Loucy (cell line): ENCODE measurements at regions not wholly inside any gene's neighbourhood (a gene's known extent, or its start where the extent isn't known, plus 50 kb on each side); places are given as distances from the start of the nearest gene placed in this dataset.

Experiments
- H2AFZ ChIP-seq: fragments of 200-600 bp; sonication (generic); 2 replicates; pipeline ENCODE4 v1.6.0; 2016; ENCODE audit warnings: antibody characterized with exemption, mild to moderate bottlenecking, low read length, moderate library complexity
- H3F3A ChIP-seq: fragments of 200-600 bp; 2 replicates; pipeline ENCODE4 v1.6.0; 2016; ENCODE audit warnings: antibody characterized with exemption, low read depth, mild to moderate bottlenecking
- H3K27me3 ChIP-seq: fragments of 200-600 bp; sonication (generic); 2 replicates; pipeline ENCODE4 v1.6.1; 2014; ENCODE audit warnings: low read length, mild to moderate bottlenecking; ENCODE audit not compliant: insufficient read depth, poor library complexity, severe bottlenecking
- H3K36me3 ChIP-seq: fragments of 200-600 bp; sonication (generic); 2 replicates; pipeline ENCODE4 v1.6.1; 2016; ENCODE audit warnings: low read length; ENCODE audit not compliant: insufficient read depth
- H3K4me1 ChIP-seq: fragments of 200-600 bp; sonication (generic); 2 replicates; pipeline ENCODE4 v1.5.1; 2014; ENCODE audit warnings: low read length, mild to moderate bottlenecking; ENCODE audit not compliant: insufficient read depth, poor library complexity, severe bottlenecking
- H3K4me2 ChIP-seq: fragments of 200-600 bp; sonication (generic); 2 replicates; pipeline ENCODE4 v1.6.0; 2014; ENCODE audit warnings: antibody characterized with exemption, low read length, low read depth, mild to moderate bottlenecking; ENCODE audit not compliant: poor library complexity, severe bottlenecking
- H3K4me3 ChIP-seq: fragments of 200-600 bp; sonication (generic); 2 replicates; pipeline ENCODE4 v1.5.1; 2014; ENCODE audit warnings: low read length, mild to moderate bottlenecking, mixed read lengths; ENCODE audit not compliant: poor library complexity, severe bottlenecking
- H3K79me2 ChIP-seq: fragments of 200-600 bp; sonication (generic); 2 replicates; pipeline ENCODE4 v1.6.1; 2014; ENCODE audit warnings: low read length; ENCODE audit not compliant: insufficient read depth
- H3K9ac ChIP-seq: fragments of 200-600 bp; sonication (generic); 2 replicates; pipeline ENCODE4 v1.6.0; 2014; ENCODE audit warnings: mild to moderate bottlenecking, low read depth, low read length, moderate library complexity; ENCODE audit not compliant: poor library complexity, severe bottlenecking
- H3K9me2 ChIP-seq: fragments of 200-600 bp; sonication (generic); replicated peaks from 2 replicates; pipeline ENCODE4 v1.6.1; 2016; ENCODE audit warnings: low read depth, low read length, mixed read lengths
- H3K9me3 ChIP-seq: fragments of 200-600 bp; sonication (generic); 2 replicates; pipeline ENCODE4 v1.6.1; 2014; ENCODE audit warnings: mild to moderate bottlenecking, antibody characterized with exemption, low read length, low read depth; ENCODE audit not compliant: insufficient read depth
- H4K20me1 ChIP-seq: fragments of 200-600 bp; sonication (generic); 2 replicates; pipeline ENCODE4 v1.6.0; 2014; ENCODE audit warnings: antibody characterized with exemption, low read length, mild to moderate bottlenecking; ENCODE audit not compliant: insufficient read depth, poor library complexity, severe bottlenecking
- EZH2phosphoT487 ChIP-seq: fragments of 200-600 bp; IDR thresholded peaks from 2 replicates; pipeline ENCODE4 v1.6.1; 2018; ENCODE audit warnings: antibody characterized with exemption, mild to moderate bottlenecking, moderate library complexity, borderline replicate concordance
- TF ChIP-seq, protein P1 (sequence below): fragments of 200-600 bp; sonication (generic); conservative IDR thresholded peaks from 2 replicates; pipeline ENCODE4 v1.5.1; 2014; ENCODE audit warnings: mild to moderate bottlenecking, antibody characterized with exemption, low read length

DNA sequence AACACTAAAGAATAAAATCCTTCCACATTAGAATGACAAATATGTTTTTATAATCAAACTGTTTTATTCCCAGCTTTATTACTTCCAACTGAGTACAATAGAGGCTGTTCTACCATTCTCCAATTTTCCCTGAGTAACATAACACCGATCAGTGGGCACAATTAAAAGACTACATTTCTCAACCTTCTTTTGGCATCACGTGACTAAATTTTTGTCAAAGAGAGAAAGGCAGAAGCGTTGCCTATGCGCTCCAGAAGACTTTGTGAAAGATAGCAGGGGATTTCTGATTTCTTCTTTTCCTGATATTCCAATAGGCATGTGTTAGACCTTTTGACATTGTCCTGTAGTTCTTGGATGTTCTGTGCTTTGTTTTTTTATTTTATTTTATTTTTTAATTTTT, 1705.6 kb upstream of the PCDH7 start:
- TF ChIP-seq EZH2phosphoT487, result no peak
- TF ChIP-seq, protein P1, sequence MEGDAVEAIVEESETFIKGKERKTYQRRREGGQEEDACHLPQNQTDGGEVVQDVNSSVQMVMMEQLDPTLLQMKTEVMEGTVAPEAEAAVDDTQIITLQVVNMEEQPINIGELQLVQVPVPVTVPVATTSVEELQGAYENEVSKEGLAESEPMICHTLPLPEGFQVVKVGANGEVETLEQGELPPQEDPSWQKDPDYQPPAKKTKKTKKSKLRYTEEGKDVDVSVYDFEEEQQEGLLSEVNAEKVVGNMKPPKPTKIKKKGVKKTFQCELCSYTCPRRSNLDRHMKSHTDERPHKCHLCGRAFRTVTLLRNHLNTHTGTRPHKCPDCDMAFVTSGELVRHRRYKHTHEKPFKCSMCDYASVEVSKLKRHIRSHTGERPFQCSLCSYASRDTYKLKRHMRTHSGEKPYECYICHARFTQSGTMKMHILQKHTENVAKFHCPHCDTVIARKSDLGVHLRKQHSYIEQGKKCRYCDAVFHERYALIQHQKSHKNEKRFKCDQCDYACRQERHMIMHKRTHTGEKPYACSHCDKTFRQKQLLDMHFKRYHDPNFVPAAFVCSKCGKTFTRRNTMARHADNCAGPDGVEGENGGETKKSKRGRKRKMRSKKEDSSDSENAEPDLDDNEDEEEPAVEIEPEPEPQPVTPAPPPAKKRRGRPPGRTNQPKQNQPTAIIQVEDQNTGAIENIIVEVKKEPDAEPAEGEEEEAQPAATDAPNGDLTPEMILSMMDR, result no peak
- Histone ChIP-seq H2AFZ (no peak overlapping the region), H3K4me2 (no peak overlapping the region), H3K4me1 (no peaks in the 10 kb centered on the region), H3K79me2 (no peaks in the 10 kb centered on the region), H3K9me2 (no peaks in the 10 kb centered on the region), H3K27me3 (no peaks in the 10 kb centered on the region), H3K9ac (no peak overlapping the region), H3K36me3 (no peaks in the 10 kb centered on the region), H3K9me3 (no peaks in the 10 kb centered on the region), H3K4me3 (no peak overlapping the region), H3F3A (no peaks in the 10 kb centered on the region), H4K20me1 (no peaks in the 10 kb centered on the region)

DNA sequence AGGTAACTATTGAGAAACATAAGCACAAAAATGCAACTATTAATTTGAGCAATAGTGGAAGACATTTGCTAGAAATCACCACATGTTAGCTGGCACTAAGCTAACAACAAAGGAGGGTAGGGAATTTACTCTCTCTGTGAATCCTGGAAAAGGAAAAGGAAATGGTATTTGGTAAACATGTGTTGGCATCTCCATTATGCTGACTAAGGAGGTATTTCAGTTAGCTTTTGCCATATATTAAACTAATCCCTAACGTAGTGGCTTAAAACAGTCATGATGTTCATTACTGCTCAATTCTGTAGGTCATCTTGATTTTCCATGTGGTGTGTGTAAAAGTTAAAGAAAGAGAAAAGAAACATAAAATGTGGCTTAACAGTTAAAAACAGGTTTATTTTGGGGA, 1686.5 kb upstream of the PCDH7 start:
- Histone ChIP-seq H3K9me3 (no peaks in the 10 kb centered on the region), H3F3A (no peaks in the 10 kb centered on the region), H3K36me3 (no peaks in the 10 kb centered on the region), H4K20me1 (no peaks in the 10 kb centered on the region), H3K4me1 (no peaks in the 10 kb centered on the region), H3K9me2 (no peaks in the 10 kb centered on the region), H3K27me3 (no peaks in the 10 kb centered on the region), H3K79me2 (no peaks in the 10 kb centered on the region), H3K9ac (no peak overlapping the region), H3K4me3 (no peak overlapping the region), H2AFZ (no peak overlapping the region), H3K4me2 (no peak overlapping the region)
- TF ChIP-seq, protein P1, result no peak
- TF ChIP-seq EZH2phosphoT487, result no peak

DNA sequence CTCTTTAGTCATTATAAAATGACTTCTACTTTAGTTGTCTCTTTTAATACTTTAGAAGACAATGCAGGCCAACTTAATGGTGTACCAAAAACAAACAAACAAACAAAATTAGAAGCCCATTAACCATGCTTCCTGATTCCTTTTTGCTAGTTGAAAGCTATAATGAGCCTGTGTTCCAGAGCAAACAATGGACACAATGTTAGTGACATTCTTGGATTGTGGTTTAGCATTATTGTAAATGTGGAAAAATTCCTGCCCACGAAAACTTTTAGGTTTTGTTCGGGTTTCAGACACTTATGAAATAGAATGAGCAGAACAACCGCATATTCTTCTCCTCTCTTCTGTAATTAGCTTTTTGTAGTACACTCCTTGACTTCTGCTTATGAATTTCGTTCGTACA, 1682.7 kb upstream of the PCDH7 start:
- H3K27me3 ChIP-seq, result no peaks in the 10 kb centered on the region
- H2AFZ ChIP-seq, result no peak overlapping the region
- no peak for TF ChIP-seq EZH2phosphoT487
- TF ChIP-seq, protein P1, result no peak
- H3K36me3 ChIP-seq, result no peaks in the 10 kb centered on the region
- no peaks in the 10 kb centered on the region for H4K20me1 ChIP-seq
- H3K4me3 ChIP-seq, result no peak overlapping the region
- no peaks in the 10 kb centered on the region for H3K9me2 ChIP-seq
- H3K9me3 ChIP-seq, result no peaks in the 10 kb centered on the region
- no peak overlapping the region for H3K9ac ChIP-seq
- H3K79me2 ChIP-seq, result no peaks in the 10 kb centered on the region
- no peak overlapping the region for H3K4me2 ChIP-seq
- no peaks in the 10 kb centered on the region for H3K4me1 ChIP-seq
- H3F3A ChIP-seq, result no peaks in the 10 kb centered on the region
